NCI-H1417 treated with DMSO at 0.1 percent for 48 hours (cell line): ENCODE measurements at regions not wholly inside any gene's neighbourhood (a gene's known extent, or its start where the extent isn't known, plus 50 kb on each side); places are given as distances from the start of the nearest gene placed in this dataset.

Source experiments
- DNase-seq: peaks from one replicate; lab custom pipeline; 2025; lab: John Stamatoyannopoulos, UW

GRCh38 chr2:217297096-217297495 lies 437.2 kb upstream of the TNP1 start:
- DNase-seq, result no peak

DNA sequence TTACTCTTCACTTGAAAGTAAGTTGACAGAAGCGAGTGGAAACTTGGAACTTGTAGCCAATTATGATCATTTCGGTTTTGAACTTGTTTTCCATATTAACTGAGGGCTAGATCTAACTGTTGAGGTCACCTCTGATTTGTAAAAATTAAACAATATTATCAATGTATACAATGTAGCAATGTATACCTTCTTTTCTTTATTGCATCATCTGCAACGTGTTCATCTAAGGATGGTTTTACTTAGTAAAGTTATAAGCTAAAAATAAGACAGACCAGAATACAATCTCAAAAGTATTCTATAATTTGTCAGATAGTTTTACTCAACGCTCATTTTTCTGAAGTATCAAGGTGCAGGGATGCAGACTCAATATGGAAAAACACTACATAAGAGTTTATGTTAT lies 435.0 kb upstream of the TNP1 start:
- DNase-seq, result no peak

DNA sequence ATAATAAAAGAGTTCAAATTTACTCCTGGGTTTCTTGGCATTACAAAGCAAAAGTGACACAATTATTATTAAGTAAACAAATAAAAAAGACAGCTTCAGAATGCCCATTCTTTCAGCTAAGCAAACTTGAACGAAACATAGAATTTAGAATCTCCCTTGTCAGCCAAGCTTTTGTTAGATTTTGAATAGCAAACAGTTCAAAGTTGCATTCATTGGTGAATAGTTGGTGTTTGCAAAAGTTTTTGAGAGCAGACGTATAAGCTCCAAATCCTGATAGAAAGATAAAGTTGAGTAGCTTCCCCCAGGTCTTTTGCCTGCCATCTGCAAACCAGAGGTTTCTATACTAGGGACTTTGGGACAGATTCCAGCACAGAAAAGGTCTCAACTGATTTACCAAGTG lies 434.3 kb upstream of the TNP1 start:
- no peak for DNase-seq

DNA sequence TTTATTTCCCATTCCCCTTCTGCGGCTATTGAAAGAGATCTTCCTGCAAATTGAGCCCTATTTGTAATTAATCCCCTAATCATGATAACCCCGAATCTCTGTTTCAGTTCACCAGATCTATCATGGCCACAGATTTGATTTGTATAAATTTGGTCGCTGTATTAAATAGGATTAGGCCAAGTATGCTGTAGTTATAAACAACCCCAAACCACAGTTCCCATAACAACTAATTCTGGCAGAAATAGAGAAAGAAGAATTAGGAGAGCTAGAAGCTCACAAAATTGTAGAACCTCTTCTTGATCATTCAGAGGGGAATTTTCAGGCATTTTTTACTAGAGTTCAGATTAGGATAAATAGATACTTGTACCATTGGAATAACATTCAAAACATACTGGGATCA lies 433.7 kb upstream of the TNP1 start:
- no peak for DNase-seq

GRCh38 chr2:217293046-217293445 lies 433.2 kb upstream of the TNP1 start:
- DNase-seq, result no peak

DNA sequence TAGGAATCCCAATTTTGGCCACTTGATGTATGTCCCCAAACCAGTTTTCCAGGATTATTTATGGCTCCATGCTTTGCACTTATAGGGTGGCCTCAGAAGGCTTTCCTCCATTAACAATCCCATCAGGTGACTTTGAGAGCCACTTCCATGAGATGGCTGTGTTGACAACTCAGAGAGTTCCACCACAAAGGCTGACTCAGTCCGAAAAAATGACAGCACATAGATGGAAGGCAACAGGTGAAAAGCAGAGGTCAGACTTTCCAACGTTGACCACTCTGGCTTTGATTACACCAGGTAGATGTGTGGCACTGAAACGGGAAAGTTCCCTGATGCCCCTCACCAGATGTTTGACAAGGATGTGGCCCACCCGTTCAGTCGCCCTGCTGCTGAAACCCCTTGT lies 431.4 kb upstream of the TNP1 start:
- DNase-seq, result no peak

DNA sequence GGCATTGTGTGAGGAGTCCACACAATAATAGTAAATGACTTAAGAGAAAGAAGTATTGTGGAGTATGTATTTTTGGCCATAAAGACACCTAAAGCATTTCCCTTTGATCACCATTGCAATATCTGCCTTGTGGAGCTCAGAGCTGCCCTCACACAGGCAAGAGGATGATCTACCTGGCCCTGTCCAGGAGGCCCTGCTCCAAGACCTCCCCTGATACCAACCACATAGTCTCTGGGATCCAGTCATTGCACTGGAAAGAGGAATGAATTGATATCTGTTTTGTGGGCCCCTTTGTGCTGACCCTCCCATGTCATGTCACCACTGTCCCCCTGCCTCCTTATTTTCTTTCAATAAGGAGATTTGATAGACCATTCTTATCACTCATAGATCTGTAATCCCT lies 430.6 kb upstream of the TNP1 start:
- DNase-seq, result no peak

DNA sequence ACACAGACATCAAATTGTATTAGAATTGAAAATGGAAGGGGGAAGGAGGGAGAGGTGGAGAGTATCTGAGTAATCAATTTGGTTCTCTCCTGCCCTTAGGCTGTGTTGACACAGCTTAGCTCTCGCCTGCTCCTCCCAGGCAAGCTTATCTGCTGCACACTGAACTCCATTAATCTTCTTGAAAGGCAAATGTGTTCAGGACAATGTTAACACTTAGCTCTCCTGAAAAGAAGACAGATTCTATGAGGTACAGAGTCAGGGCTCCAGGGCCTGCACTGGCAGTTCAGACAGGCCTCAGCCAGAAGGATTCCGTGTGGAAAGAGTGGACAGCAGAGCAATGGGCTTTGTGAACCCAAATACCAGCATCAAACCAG lies 430.0 kb upstream of the TNP1 start:
- DNase-seq, result peak; percentile 86

DNA sequence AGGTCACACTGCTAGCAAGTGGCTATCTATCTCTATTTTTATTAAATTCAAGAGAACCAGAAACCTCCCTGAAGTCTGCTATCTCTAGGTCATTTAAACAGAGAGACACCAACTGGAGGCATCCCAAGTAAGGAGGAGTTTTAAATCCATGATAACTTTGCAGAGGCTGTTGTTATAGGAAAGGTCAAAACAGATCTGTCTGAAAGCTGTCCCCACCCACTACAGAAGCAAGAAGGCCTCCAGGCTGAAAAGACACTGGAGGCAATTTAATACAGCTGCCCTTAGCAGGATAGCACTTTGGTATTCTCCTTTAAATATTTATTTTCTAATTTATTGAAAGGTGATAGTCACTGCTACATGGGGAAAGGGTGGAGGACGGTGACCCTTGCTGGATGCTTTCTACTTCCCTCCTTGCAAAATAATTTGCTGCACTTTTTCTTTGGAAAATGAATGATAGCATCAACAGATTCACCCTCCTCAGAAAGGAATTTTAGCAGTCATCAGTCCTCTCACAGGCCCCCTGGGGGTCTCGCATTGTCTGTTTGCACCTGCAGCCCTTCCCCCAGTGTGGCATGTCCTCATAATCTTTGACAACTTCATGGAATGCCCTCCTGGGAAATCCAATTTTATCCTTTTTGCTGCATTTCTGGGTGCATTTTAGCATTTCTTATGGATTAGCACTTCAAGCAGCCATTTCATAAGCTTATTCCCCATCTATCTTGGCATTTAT lies 429.5 kb upstream of the TNP1 start:
- peak; percentile 86 for DNase-seq

- DNase-seq, result no peak
Observed at GRCh38 chr2:217288472-217289063, 428.7 kb upstream of the TNP1 start.

GRCh38 chr2:217286833-217287232 lies 427.0 kb upstream of the TNP1 start:
- no peak for DNase-seq

DNA sequence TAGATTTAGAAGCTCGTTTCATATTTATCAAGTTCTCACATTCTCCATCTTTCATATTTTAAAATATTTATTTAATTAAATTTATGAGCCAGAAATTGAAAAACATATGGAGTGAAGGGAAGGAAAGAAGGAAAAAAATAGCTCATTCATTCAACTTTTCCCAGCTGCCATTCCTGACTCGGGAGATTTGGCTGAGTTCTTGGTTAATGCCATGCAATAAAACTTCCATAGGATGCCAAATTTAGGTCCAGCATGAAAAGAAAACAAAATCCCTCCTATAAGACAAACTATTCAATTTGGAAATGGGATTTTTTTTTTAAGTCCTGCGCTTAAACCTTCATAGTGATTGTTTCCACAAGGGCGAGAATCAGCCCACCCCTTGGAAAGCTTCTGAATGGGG lies 426.1 kb upstream of the TNP1 start:
- DNase-seq, result no peak

DNA sequence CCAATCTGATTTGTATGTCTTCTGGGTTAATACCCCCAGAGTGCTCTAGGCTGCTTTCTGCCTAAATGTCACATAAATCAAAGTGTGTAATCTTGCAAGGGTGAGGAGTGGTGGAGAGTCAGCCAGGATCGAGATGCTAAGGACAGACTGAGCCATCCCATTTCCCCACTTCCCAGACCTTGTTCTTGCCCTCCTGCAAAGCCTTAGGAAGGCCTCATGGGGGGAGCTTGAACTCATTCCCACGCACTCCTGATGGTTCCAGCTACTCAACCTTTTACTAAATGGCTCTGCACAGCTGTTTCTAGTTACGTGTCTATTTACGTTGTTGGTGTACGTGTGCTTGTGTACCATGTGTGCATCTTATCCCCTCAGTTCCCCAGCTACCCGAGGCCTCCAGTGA lies 423.6 kb upstream of the TNP1 start:
- no peak for DNase-seq

- DNase-seq, result no peak
Observed at GRCh38 chr2:217282531-217282930, 422.7 kb upstream of the TNP1 start.

DNA sequence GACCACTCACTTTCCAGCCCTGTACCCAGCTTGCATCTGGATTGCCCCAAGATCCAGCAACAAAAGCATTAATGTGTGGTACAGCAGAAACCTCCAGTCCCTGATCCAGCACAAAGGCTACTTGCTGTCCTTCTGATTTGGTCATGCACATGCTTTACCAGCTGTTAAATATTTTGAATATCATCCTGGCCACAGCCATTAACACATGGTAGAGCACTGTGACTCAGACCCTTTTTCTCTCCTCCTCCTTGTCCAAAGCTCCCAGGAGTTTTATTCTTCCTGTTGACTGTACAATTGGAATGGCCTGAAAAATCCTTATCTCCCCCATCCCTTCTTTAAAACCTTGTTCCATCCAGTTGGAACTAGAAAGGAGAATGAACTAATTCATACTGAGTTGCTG lies 419.7 kb upstream of the TNP1 start:
- DNase-seq, result no peak

GRCh38 chr2:217279140-217279539 lies 419.3 kb upstream of the TNP1 start:
- no peak for DNase-seq

DNA sequence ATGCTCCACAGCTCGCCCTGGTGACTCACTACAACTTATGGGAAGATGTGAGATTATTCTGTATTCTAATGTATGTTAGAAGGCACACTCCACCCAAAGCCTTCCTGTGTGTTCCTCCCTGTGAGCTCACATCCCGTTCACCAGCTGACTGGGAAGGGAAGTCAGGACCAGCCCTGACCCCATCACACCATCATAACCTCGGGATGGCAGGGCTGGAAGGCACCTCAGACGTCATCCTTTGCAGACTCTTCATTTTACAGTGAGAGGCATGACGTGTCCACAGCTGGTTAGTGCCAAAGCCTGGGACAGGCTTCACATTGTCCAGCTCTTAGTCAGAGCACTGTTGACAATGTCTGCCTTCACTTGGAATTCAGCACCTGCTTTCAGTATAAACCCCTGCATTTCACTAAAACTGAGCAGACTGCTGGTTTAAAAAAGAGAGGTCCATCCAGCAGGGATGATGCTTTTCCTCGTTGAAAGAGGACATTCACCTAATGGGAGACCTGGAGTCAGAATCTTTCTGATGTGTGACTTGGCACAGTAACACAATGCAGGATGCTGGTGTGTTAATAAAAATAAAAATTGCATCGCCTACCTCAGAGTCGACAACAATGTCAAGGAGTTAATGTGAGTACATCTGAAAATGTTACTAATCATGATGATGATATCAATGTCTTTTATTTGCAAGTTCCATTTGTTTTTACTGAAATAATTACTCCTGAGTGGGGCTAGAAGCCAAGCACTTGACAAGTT lies 418.0 kb upstream of the TNP1 start:
- DNase-seq, result no peak

GRCh38 chr2:217276433-217276832 lies 416.6 kb upstream of the TNP1 start:
- no peak for DNase-seq

- no peak for DNase-seq
Observed at GRCh38 chr2:217275091-217275490, 415.2 kb upstream of the TNP1 start.

DNA sequence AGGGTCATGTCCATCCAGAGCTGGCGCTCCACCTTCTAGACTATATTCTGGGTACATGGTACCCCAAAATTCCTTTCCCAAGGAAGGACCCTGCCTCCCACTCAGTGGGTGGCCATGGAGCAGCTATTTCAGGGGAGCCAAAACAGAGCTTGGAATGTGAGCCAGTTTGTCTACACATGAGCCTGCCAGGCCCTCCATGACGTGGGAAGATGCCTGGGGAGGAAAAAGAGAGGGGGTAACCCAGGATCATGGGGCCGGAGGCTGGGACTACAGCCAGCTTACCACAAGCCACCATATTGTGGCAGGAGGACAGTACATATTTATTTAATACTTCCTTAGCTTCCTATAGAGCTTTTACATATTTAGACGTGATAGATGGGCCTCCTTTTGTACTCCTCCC lies 414.7 kb upstream of the TNP1 start:
- DNase-seq, result no peak

DNA sequence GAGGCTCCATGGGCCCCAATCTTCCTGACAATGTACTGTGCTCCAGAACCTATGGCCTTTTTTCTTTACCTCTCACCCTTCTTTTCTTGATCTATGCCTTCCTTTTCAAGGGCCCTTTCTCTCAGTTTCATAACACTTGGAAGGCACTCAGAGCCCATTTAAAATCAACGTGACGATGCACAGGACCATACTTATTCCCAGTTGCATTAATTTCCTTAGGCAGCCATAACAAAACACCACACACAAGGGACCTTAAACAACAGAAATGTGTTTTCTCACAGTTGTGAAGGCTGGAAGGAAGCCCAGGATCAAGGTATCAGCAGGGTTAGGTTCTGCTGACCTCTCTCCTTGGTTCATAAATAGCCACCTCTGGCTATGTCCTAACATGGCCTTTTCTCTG lies 414.0 kb upstream of the TNP1 start:
- no peak for DNase-seq

DNA sequence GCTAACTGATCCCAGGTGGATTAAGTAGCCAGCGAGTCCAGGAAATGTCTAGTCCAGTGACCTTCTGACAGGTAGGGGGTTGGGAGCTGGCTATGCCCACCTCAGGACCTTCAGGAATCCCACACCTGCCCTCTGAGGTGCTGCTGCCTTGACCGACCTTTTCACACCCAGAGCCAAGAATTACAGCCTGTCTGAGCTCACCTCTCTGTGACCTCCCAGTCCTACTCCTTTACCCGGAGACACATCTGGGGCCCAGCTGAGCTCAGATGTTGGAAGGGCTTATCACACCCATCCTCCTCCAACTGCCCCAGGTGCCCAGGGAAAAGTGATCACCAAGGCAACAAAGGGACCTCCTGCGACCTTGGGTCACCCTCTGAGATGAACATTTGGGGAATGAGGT lies 413.3 kb upstream of the TNP1 start:
- DNase-seq, result no peak

DNA sequence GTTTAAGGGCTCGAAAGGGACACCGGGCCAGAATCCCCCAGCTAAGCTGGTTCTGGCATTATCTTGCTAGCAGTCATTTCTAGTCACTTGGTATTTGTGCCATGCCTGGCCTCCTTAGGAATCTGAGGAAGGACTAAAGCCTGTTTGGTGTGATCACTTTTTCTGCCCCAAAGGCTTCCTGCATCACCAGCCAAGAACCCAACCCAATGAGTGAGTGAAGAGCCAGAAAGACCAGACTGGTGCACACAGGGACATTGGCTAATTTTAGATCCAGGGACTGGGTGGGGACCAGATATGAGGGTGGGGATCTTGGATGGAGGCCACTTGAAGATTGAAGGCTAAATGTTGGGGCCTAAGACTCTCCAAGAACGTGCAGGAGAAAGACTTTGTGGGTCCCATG lies 411.9 kb upstream of the TNP1 start:
- DNase-seq, result no peak
